ENCODE measurements at regions not wholly inside any gene's neighbourhood (a gene's known extent, or its start where the extent isn't known, plus 50 kb on each side); places are given as distances from the start of the nearest gene placed in this dataset.

- Histone ChIP-seq H3K79me2 (ENCODE audit: control insufficient read depth, insufficient read depth, low read length) (no peaks in the 10 kb centered on the region), H3K27ac (ENCODE audit: insufficient read depth, low read depth, low read length) (no peak overlapping the region), H3K9me3 (replicated peaks; ENCODE audit: control insufficient read depth, insufficient read depth, low read length) (peaks cover 12% of the 10 kb centered on the region), H2AFZ (ENCODE audit: low read depth, low read length) (no peak overlapping the region), H3K9ac (replicated peaks; ENCODE audit: extremely low read depth, insufficient read depth, low read length) (no peak overlapping the region), H3K9me1 (replicated peaks; ENCODE audit: control insufficient read depth, extremely low read depth, insufficient read depth, low read length) (no peaks in the 10 kb centered on the region), H3K36me3 (ENCODE audit: control insufficient read depth in 2 of 2, extremely low read depth in 1 of 2, insufficient read depth in 2 of 2, low read length in 2 of 2) (no peaks in the 10 kb centered on the region), H3K4me1 (ENCODE audit: control insufficient read depth, extremely low read depth, insufficient read depth, low read length) (no peaks in the 10 kb centered on the region), H3K27me3 (ENCODE audit: control insufficient read depth in 2 of 2, insufficient read depth in 2 of 2, low read length in 2 of 2) (no peaks in the 10 kb centered on the region), H4K20me1 (replicated peaks; ENCODE audit: control insufficient read depth, extremely low read depth, insufficient read depth, low read length) (no peaks in the 10 kb centered on the region), H3K4me2 (ENCODE audit: insufficient read depth, low read length) (no peak overlapping the region), H3K4me3 (replicated peaks in 1 of 3; ENCODE audit: insufficient read depth in 1 of 3, low read depth in 1 of 3, low read length in 3 of 3) (no peak overlapping the region)
- CTCF ChIA-PET = no interaction called here
- TF ChIP-seq EZH2 (IDR thresholded peaks at IDR 0.05; ENCODE audit: borderline replicate concordance, low read depth, low read length, severe bottlenecking) (no peak), MYC (IDR thresholded peaks at IDR 0.05; ENCODE audit: low read depth, low read length) (no peak), CTCF (IDR thresholded peaks at IDR 0.05; ENCODE audit: extremely low read depth in 1 of 2, insufficient read depth in 1 of 2, low read depth in 1 of 2, low read length in 2 of 2) (no peak), FOS (IDR thresholded peaks at IDR 0.05; ENCODE audit: borderline replicate concordance, insufficient read depth, low read length) (no peak), POLR2A (IDR thresholded peaks at IDR 0.05; ENCODE audit: low read depth, low read length) (no peak), JUN (IDR thresholded peaks at IDR 0.05; ENCODE audit: borderline replicate concordance, insufficient read depth, insufficient read length, low read depth) (no peak), GATA2 (IDR thresholded peaks at IDR 0.05; ENCODE audit: insufficient read depth, insufficient read length, low read depth, low read length) (no peak), POLR2AphosphoS5 (IDR thresholded peaks at IDR 0.05; ENCODE audit: insufficient read depth, low read depth, low read length) (no peak)
- TF ChIP-seq, protein P1, sequence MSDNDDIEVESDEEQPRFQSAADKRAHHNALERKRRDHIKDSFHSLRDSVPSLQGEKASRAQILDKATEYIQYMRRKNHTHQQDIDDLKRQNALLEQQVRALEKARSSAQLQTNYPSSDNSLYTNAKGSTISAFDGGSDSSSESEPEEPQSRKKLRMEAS (IDR thresholded peaks at IDR 0.05; ENCODE audit: insufficient read depth, insufficient read length) = no peak
- no peak for FAIRE-seq
- BruUV-seq (replicated peaks) = no TSS peak
- intact Hi-C loops (cut with micrococcal nuclease) = no loop called here
- dilution Hi-C loops (cut with MboI; ENCODE audit: extremely low pct_ligation_motif_present, low sequenced_read_pairs) = no loop called here
- POLR2A ChIA-PET = no interaction called here
- DNase-seq (ENCODE audit: low read depth, low spot score) = no peak
These were observed 190.5 kb downstream of the IRX1 start for GRCh38 chr5:3786165-3786564.
